ENCODE measurements at regions not wholly inside any gene's neighbourhood (a gene's known extent, or its start where the extent isn't known, plus 50 kb on each side); places are given as distances from the start of the nearest gene placed in this dataset.
A peak's percentile ranks its signal among the peaks of the same experiment; 100 is the strongest.

GRCh38 chr4:122555216-122555615 lies 65.7 kb downstream of the IL21 start:
- no peak overlapping the region for H3K27ac Mint-ChIP-seq
- no peaks in the 10 kb centered on the region for H3K36me3 Mint-ChIP-seq
- H3K9me3 Mint-ChIP-seq = peaks cover 6% of the 10 kb centered on the region
- peaks cover 67% of the 10 kb centered on the region for H3K4me1 Mint-ChIP-seq
- H3K27me3 Mint-ChIP-seq = no peaks in the 10 kb centered on the region
- no peak overlapping the region for H3K4me3 Mint-ChIP-seq

GRCh38 chr4:122553432-122553831 lies 67.4 kb downstream of the IL21 start:
- Mint-ChIP-seq H3K4me3 (peak overlapping the region; percentile 73), H3K9me3 (peaks cover 6% of the 10 kb centered on the region), H3K27ac (peak overlapping the region; percentile 90), H3K36me3 (no peaks in the 10 kb centered on the region), H3K4me1 (peaks cover 75% of the 10 kb centered on the region), H3K27me3 (no peaks in the 10 kb centered on the region)

- Mint-ChIP-seq H3K9me3 (peaks cover 6% of the 10 kb centered on the region), H3K4me1 (peaks cover 75% of the 10 kb centered on the region), H3K4me3 (peak overlapping the region; percentile 73), H3K27me3 (no peaks in the 10 kb centered on the region), H3K36me3 (no peaks in the 10 kb centered on the region), H3K27ac (peak overlapping the region; percentile 77)
Measured at GRCh38 chr4:122552898-122553297, 68.0 kb downstream of the IL21 start.

GRCh38 chr4:122548886-122549630 lies 71.8 kb downstream of the IL21 start:
- Mint-ChIP-seq H3K9me3 (no peaks in the 10 kb centered on the region), H3K4me1 (peaks cover 81% of the 10 kb centered on the region), H3K27ac (peak overlapping the region; percentile 85), H3K4me3 (peak overlapping the region; percentile 85), H3K36me3 (peaks cover under 1% of the 10 kb centered on the region), H3K27me3 (no peaks in the 10 kb centered on the region)

GRCh38 chr4:122548452-122548851 lies 72.4 kb downstream of the IL21 start:
- Mint-ChIP-seq H3K4me3 (peak overlapping the region; percentile 85), H3K4me1 (peaks cover 81% of the 10 kb centered on the region), H3K9me3 (no peaks in the 10 kb centered on the region), H3K27me3 (no peaks in the 10 kb centered on the region), H3K27ac (peak overlapping the region; percentile 85), H3K36me3 (peaks cover 2% of the 10 kb centered on the region)

GRCh38 chr4:122542411-122543236 lies 78.2 kb downstream of the IL21 start:
- H3K27ac Mint-ChIP-seq = peak overlapping the region; percentile 93
- H3K4me3 Mint-ChIP-seq = peak overlapping the region; percentile 74
- H3K4me1 Mint-ChIP-seq = peaks cover 90% of the 10 kb centered on the region
- no peaks in the 10 kb centered on the region for H3K9me3 Mint-ChIP-seq
- H3K27me3 Mint-ChIP-seq = no peaks in the 10 kb centered on the region
- peaks cover 4% of the 10 kb centered on the region for H3K36me3 Mint-ChIP-seq

GRCh38 chr4:122541996-122542395 lies 78.9 kb downstream of the IL21 start:
- H3K36me3 Mint-ChIP-seq = peaks cover 4% of the 10 kb centered on the region
- peaks cover 89% of the 10 kb centered on the region for H3K4me1 Mint-ChIP-seq
- H3K4me3 Mint-ChIP-seq = peak overlapping the region; percentile 74
- H3K27me3 Mint-ChIP-seq = no peaks in the 10 kb centered on the region
- H3K9me3 Mint-ChIP-seq = no peaks in the 10 kb centered on the region
- peak overlapping the region; percentile 93 for H3K27ac Mint-ChIP-seq

- H3K36me3 Mint-ChIP-seq = peaks cover 4% of the 10 kb centered on the region
Measured at GRCh38 chr4:122540838-122541237, 80.0 kb downstream of the IL21 start.

GRCh38 chr4:122539861-122540465 lies 80.9 kb downstream of the IL21 start:
- Mint-ChIP-seq H3K36me3 (peaks cover 4% of the 10 kb centered on the region), H3K27me3 (no peaks in the 10 kb centered on the region), H3K4me3 (peak overlapping the region; percentile 74), H3K4me1 (peaks cover 92% of the 10 kb centered on the region), H3K27ac (peak overlapping the region; percentile 96), H3K9me3 (peaks cover 5% of the 10 kb centered on the region)

More at GRCh38 chr4:122540838-122541237, 80.0 kb downstream of the IL21 start:
- H3K27ac Mint-ChIP-seq = peak overlapping the region; percentile 96
- peaks cover 4% of the 10 kb centered on the region for H3K9me3 Mint-ChIP-seq
- peaks cover 88% of the 10 kb centered on the region for H3K4me1 Mint-ChIP-seq
- H3K27me3 Mint-ChIP-seq = no peaks in the 10 kb centered on the region
- H3K4me3 Mint-ChIP-seq = peak overlapping the region; percentile 74

- Mint-ChIP-seq H3K27ac (peak overlapping the region; percentile 91), H3K4me3 (peak overlapping the region; percentile 72), H3K4me1 (peaks cover 78% of the 10 kb centered on the region)
Measured at GRCh38 chr4:122537388-122538135, 81.0 kb upstream of the IL2 start.

GRCh38 chr4:122536001-122536400 lies 79.5 kb upstream of the IL2 start:
- H3K27me3 Mint-ChIP-seq = no peaks in the 10 kb centered on the region
- H3K4me3 Mint-ChIP-seq = peak overlapping the region; percentile 68
- peaks cover 5% of the 10 kb centered on the region for H3K9me3 Mint-ChIP-seq
- H3K27ac Mint-ChIP-seq = peak overlapping the region; percentile 68
- H3K36me3 Mint-ChIP-seq = peaks cover 2% of the 10 kb centered on the region
- peaks cover 65% of the 10 kb centered on the region for H3K4me1 Mint-ChIP-seq

More at GRCh38 chr4:122537388-122538135, 81.0 kb upstream of the IL2 start:
- H3K9me3 Mint-ChIP-seq = peaks cover 5% of the 10 kb centered on the region
- H3K27me3 Mint-ChIP-seq = no peaks in the 10 kb centered on the region
- H3K36me3 Mint-ChIP-seq = peaks cover 4% of the 10 kb centered on the region

- peaks cover 5% of the 10 kb centered on the region for H3K9me3 Mint-ChIP-seq
Measured at GRCh38 chr4:122534776-122535175, 78.3 kb upstream of the IL2 start.

GRCh38 chr4:122533841-122534240 lies 77.3 kb upstream of the IL2 start:
- Mint-ChIP-seq H3K36me3 (peaks cover 4% of the 10 kb centered on the region), H3K4me3 (peak overlapping the region; percentile 7), H3K4me1 (peaks cover 46% of the 10 kb centered on the region), H3K27ac (no peak overlapping the region), H3K9me3 (peaks cover 5% of the 10 kb centered on the region), H3K27me3 (no peaks in the 10 kb centered on the region)

More at GRCh38 chr4:122534776-122535175, 78.3 kb upstream of the IL2 start:
- Mint-ChIP-seq H3K4me1 (peaks cover 55% of the 10 kb centered on the region), H3K27ac (peak overlapping the region; percentile 48), H3K36me3 (peaks cover 2% of the 10 kb centered on the region), H3K4me3 (peak overlapping the region; percentile 62), H3K27me3 (no peaks in the 10 kb centered on the region)

GRCh38 chr4:122532766-122533165 lies 76.2 kb upstream of the IL2 start:
- no peak overlapping the region for H3K27ac Mint-ChIP-seq
- H3K9me3 Mint-ChIP-seq = peaks cover 5% of the 10 kb centered on the region
- H3K27me3 Mint-ChIP-seq = no peaks in the 10 kb centered on the region
- H3K4me1 Mint-ChIP-seq = peaks cover 37% of the 10 kb centered on the region
- peaks cover 4% of the 10 kb centered on the region for H3K36me3 Mint-ChIP-seq
- H3K4me3 Mint-ChIP-seq = no peak overlapping the region

- Mint-ChIP-seq H3K4me1 (peaks cover 27% of the 10 kb centered on the region), H3K4me3 (no peak overlapping the region), H3K27ac (no peak overlapping the region), H3K27me3 (no peaks in the 10 kb centered on the region), H3K36me3 (peaks cover 4% of the 10 kb centered on the region), H3K9me3 (peaks cover 5% of the 10 kb centered on the region)
Measured at GRCh38 chr4:122531514-122531913, 75.0 kb upstream of the IL2 start.
